ENCODE measurements at regions not wholly inside any gene's neighbourhood (a gene's known extent, or its start where the extent isn't known, plus 50 kb on each side); places are given as distances from the start of the nearest gene placed in this dataset.

DNA sequence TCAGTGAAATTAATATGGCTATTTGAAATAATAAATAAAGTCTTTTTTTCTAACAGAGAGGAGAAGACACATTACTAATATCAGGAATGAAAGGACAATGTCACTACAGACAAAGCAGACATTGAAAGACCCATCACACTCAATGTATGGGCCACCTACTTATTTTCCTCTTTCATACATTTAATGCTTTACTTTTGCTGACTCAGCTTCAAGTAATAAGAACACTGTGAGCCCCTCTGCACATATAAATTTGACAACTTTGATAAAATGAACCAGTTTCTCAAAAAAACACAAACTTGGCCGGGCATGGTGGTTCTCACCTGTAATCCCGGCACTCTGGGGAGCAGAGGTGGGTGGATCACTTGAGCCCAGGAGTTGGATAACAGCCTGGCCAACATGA lies 664.2 kb upstream of the COBL start:
- no peak for TF ChIP-seq BHLHE40 (IDR thresholded peaks at IDR 0.05; ENCODE audit: low read depth, low read length)
- TF ChIP-seq, protein P1, sequence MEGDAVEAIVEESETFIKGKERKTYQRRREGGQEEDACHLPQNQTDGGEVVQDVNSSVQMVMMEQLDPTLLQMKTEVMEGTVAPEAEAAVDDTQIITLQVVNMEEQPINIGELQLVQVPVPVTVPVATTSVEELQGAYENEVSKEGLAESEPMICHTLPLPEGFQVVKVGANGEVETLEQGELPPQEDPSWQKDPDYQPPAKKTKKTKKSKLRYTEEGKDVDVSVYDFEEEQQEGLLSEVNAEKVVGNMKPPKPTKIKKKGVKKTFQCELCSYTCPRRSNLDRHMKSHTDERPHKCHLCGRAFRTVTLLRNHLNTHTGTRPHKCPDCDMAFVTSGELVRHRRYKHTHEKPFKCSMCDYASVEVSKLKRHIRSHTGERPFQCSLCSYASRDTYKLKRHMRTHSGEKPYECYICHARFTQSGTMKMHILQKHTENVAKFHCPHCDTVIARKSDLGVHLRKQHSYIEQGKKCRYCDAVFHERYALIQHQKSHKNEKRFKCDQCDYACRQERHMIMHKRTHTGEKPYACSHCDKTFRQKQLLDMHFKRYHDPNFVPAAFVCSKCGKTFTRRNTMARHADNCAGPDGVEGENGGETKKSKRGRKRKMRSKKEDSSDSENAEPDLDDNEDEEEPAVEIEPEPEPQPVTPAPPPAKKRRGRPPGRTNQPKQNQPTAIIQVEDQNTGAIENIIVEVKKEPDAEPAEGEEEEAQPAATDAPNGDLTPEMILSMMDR (conservative IDR thresholded peaks at IDR 0.05; ENCODE audit: low read depth, low read length): no peak
- TF ChIP-seq, protein P2, sequence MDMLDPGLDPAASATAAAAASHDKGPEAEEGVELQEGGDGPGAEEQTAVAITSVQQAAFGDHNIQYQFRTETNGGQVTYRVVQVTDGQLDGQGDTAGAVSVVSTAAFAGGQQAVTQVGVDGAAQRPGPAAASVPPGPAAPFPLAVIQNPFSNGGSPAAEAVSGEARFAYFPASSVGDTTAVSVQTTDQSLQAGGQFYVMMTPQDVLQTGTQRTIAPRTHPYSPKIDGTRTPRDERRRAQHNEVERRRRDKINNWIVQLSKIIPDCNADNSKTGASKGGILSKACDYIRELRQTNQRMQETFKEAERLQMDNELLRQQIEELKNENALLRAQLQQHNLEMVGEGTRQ (IDR thresholded peaks at IDR 0.05; ENCODE audit: low read depth, low read length): no peak
- TF ChIP-seq MAFK (IDR thresholded peaks at IDR 0.05; ENCODE audit: low read depth, low read length): peak; percentile 93
- TF ChIP-seq FOS (IDR thresholded peaks at IDR 0.05; ENCODE audit: low read depth, low read length): no peak
- WGBS, 2 experiments (ENCODE audit: extremely low coverage in 2 of 2, insufficient read length in 1 of 2): no CpG with 5 or more reads among the region's 2 CpGs
- no peak overlapping the region for H2BK5ac ChIP-seq (ENCODE audit: low read depth, low read length, poor library complexity, severe bottlenecking)
- no peak overlapping the region for H2AFZ ChIP-seq (replicated peaks; ENCODE audit: low read length, poor library complexity)
- H3K23ac ChIP-seq (ENCODE audit: low read depth, low read length): no peak overlapping the region
- H2BK20ac ChIP-seq (ENCODE audit: low read depth, low read length): no peak overlapping the region
- no peak overlapping the region for H3K9ac ChIP-seq (ENCODE audit: low read depth, low read length)
- intact Hi-C loops (cut with micrococcal nuclease) (no loop called here), in situ Hi-C loops (cut with MboI; ENCODE audit: low sequenced_read_pairs) (no loop called here), dilution Hi-C loops (cut with HindIII; ENCODE audit: low sequenced_read_pairs, unreplicated experiment) (no loop called here)
- H3K4me1 ChIP-seq (ENCODE audit: control insufficient read depth, insufficient read depth, low read length): no peaks in the 10 kb centered on the region
- no peak overlapping the region for H3K18ac ChIP-seq (ENCODE audit: low read depth, low read length)
- POLR2A ChIA-PET (ENCODE audit: unreplicated experiment): no interaction called here
- no peak overlapping the region for H4K91ac ChIP-seq (ENCODE audit: insufficient read depth, low read depth, low read length)
- ATAC-seq (ENCODE audit: low read depth) (no peak), DNase-seq (no peak)
- H4K20me1 ChIP-seq (ENCODE audit: insufficient read depth, low read length): no peaks in the 10 kb centered on the region
- no peak overlapping the region for H3K4me2 ChIP-seq (ENCODE audit: low read depth, low read length)
- no peaks in the 10 kb centered on the region for H3K9me1 ChIP-seq (ENCODE audit: insufficient read depth, low read length)
- no peaks in the 10 kb centered on the region for H3K79me1 ChIP-seq (ENCODE audit: low read depth in 1 of 2, low read length in 2 of 2)
- no peak overlapping the region for H4K5ac ChIP-seq (ENCODE audit: low read depth, low read length)
- H3K27me3 ChIP-seq (ENCODE audit: control insufficient read depth, insufficient read depth, low read length): no peaks in the 10 kb centered on the region
- no TSS peak for BruUV-seq (replicated peaks)
- no peak overlapping the region for H2AK5ac ChIP-seq (ENCODE audit: low read depth, low read length)
- no peak overlapping the region for H3K27ac ChIP-seq (ENCODE audit: insufficient read depth, low read length)
- H2BK120ac ChIP-seq (ENCODE audit: low read depth, low read length): no peak overlapping the region
- H4K8ac ChIP-seq (ENCODE audit: low read depth in 2 of 2, low read length in 2 of 2): no peak overlapping the region
- H2BK15ac ChIP-seq (ENCODE audit: low read depth, low read length): no peak overlapping the region
- no peak overlapping the region for H3K56ac ChIP-seq (ENCODE audit: extremely low read depth, insufficient read depth, low read length)
- no peaks in the 10 kb centered on the region for H3K9me3 ChIP-seq (ENCODE audit: control insufficient read depth, insufficient read depth, low read length)
- H3K4ac ChIP-seq (ENCODE audit: low read depth, low read length): no peak overlapping the region
- no peak overlapping the region for H2AK9ac ChIP-seq (replicated peaks; ENCODE audit: low read depth, low read length, poor library complexity)
- no peak overlapping the region for H3K4me3 ChIP-seq (ENCODE audit: insufficient read depth, low read depth, low read length)
- CTCF ChIA-PET: no interaction called here
- no peak overlapping the region for H3K14ac ChIP-seq (replicated peaks; ENCODE audit: low read depth, low read length)
- H3K36me3 ChIP-seq (ENCODE audit: control insufficient read depth, insufficient read depth, low read length): no peaks in the 10 kb centered on the region
